Stimulated activated CD4-positive, alpha-beta T cell treated with anti-CD3 and anti-CD28 coated beads, Interleukin-12 subunit alpha, Interleukin-12 subunit beta, amount 100 ng/mL, for 48 hours (primary cell): ENCODE measurements at regions not wholly inside any gene's neighbourhood (a gene's known extent, or its start where the extent isn't known, plus 50 kb on each side); places are given as distances from the start of the nearest gene placed in this dataset.
"Not testable (repeated sequence)": the region's sequence is repeated elsewhere in the genome, so short reads cannot be mapped to it uniquely, and the experiment has no call there.

ENCODE experiments used
- DNase-seq, 3 donors: peaks; one replicate each; pipeline ENCODE4 v3.0.0-alpha.2; 2020; ENCODE audit warnings: low read depth in 2 of 3, low spot score in 1 of 3

DNA sequence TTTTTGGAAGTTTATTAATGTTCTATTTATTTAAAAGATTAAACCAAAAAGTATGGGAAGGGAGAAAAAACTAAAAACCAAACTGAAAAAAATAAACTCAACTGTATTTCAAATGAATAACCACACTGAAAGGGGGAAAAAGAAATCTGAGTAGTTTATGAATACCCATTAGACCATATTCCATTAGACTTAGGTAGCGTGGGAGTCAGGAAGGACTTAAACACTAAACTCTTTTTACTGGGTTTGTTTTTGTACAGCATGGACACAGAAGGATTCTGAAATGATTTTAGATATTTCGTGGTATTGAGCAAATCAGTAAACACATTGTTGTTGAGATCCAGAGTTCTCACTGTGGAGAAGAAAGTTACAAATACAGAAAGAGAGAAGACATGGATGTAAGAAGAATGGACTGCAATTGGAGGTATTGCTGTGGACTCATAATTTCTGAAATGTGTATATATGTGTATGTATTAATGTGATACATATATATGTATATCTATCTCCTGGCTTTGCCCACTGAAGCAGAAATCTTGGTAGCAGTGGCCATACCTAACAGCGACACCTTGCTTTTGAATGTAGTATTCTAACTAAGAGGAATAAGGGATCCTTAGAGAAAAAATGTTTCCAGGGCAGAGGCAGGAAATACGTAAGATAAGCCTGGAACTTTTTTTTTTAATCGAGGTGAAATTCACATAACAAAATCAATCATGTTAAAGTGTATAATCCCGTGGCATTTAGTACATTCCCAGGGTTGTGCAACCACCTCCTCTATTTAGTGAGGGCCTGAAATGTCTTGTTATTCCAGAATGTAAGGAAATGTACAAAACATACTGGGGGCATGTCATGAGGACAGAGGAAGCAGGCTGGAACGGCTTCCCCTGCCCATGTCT lies 228.8 kb downstream of the SMARCA2 start:
- no peak for DNase-seq

DNA sequence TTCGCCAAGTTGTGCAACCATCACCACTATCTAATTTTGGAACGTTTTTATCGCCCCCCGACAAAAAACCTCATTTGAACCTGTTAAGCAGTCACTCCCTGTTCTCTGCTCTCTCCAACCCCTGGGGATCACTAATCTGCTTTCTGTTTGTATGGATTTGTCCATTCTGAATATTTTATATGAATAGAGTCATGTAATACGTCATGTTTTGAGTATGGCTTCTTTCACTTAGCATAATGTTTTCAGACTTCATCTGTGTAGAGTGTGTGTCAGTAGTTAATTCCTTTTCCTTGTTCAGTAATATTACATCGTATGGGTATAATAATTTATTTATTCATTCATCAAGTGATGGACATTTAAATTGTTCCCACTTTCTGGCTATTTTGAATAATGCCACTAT lies 232.2 kb downstream of the SMARCA2 start:
- DNase-seq = no peak

DNA sequence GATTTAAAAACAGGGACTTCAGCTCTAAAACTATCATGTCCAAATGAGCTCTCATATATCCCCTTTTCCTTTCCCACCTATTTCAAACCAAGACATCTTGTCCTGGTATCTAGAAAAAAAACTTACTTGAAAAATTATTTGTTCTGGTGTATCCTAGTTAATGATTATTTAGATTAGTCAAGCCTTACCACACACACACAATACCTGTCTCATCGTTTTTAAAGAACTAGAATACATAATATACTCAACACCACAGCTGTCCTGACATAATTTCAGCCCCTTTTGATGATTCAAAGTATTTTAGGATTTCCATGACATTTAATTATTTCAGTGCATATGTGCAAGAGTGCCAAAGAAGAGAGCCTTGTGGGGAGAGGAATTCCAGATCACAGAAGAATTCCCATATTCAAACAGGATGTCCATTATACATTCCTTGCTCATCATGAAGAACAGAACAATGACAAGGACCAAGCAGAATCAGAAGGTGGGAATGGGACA lies 233.7 kb downstream of the SMARCA2 start:
- no peak for DNase-seq

DNA sequence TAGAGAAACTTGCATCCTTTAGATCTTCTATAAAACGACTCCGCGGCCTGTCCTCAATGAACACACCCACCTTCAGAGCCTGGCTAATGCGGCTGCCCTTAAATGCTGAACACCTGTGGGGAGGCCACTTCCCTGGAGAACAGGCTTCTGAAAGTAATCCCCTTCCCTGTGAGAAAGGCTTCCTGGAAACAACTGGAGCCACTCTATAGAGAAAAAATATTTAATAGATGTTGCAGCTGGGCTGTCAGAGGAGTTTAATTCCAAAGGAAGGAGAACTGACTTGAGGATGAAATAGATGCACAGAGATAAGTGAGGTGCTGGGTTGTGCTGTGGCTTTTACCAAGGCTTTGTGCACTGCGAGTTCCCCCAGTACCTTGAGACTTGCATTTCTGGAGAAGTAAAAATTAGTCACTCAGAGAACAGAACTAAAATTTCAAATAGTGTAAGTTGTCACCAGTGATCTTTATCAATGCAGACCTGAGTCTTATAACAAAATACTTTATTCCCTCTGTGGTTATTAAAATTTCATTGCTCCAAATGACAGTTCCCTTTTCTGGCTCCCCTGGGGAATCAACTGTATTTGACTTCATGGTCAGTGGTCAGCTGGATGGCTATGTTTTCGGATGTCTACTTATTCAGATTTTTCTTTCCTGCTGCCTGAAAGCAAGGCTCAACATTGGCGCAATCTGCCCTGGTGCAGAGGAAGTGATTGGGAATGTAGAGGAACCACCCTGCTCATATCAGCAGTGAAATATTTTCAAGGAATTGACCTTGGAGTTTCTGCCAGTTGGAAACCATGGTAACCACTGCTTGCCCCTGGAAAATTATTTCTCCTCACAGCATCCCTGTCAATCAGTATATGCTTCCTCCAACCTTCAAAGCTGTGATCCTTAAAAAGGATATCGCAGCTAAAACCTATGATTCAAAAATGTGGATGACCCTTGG lies 238.8 kb downstream of the SMARCA2 start:
- no peak for DNase-seq

DNA sequence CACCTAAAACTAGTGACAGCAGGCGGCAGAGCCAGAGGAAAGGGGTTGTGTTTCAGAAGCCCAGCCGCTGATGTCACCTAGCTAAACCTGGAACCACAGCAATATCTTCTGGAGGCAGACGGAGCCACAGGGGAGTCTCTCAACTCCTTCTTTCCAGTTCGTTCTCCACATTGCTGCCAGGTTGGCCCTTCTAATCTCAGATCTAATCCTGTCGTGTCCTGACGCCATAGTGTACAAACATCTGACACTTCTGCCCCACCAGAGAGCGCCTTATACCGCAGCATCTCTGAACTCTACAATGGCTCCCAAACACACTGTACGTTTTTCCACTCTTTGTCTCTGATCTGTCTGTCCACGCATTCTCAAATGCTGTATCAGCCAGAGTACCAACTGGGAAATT lies 240.0 kb downstream of the SMARCA2 start:
- no peak for DNase-seq

DNA sequence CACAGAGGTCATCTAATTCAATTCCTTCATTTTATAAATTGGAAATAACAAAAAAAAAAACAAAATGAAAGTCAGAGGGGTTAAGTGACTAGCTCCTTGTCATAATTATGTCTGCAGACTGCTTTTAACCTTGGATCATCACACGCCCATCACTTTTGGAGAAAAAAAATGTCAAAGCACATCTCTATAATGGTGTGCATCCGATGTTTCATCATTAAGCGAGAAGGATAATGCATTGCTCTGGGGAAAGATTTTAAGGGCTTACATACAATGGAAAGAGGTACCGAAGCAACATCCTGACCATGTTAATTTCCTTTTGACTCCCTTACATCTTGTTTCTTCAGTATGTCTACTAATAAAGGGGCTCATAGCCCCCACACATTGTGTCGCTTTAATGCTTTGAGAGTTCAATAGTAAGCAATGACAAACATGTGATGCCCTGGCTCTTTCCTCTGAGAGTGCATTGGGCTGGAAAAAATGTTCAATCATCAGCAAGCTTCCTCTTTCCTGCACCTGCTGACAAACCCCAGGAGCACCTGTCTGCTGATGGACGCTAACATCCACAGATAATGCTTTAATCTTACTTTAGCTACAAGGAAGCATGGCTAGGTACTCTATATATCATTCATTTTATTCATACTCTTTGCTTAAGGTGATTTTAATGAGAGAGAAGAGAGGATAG lies 242.2 kb downstream of the SMARCA2 start:
- no peak for DNase-seq

DNA sequence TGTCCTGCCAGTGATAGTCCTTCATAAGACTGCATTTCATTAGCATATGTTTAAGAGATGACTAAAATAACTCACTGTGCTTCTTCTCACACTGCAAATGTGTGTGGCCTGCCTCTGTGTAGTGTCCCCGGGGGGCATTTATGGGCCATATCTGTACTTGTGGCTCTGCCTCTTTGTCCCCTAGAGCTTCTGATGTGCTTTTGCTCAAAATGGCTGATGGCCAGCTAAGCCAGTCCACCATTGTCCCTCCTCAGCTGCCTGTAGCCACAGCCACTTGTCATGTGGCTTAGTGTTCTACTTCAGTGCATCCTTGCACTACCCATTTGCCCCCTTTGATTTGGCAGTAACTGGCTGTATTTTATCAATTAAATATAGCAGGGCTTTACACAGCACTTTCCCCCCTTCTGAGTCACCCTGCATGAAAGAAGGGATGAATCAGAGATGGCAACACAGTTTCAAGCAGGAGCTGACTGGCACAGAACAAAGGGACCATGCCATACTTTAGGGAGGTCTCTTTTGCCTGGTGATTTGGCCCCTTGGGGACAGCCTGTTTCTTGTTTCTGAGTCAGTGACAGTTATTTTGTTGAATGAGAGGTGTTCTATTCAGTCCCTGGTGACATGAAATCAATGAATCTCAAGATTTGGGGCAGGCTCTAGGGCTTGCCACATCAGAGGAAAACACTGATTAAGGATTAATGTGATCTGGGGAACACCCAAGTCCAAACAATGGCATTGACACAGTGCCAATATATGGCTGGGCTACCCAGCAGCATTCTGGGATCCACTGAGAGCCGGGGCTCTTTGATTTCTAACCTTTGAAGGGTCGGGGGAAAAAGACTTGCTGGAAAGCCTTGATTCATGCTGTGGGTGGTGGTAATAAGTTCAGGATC lies 245.5 kb downstream of the SMARCA2 start:
- no peak for DNase-seq

DNA sequence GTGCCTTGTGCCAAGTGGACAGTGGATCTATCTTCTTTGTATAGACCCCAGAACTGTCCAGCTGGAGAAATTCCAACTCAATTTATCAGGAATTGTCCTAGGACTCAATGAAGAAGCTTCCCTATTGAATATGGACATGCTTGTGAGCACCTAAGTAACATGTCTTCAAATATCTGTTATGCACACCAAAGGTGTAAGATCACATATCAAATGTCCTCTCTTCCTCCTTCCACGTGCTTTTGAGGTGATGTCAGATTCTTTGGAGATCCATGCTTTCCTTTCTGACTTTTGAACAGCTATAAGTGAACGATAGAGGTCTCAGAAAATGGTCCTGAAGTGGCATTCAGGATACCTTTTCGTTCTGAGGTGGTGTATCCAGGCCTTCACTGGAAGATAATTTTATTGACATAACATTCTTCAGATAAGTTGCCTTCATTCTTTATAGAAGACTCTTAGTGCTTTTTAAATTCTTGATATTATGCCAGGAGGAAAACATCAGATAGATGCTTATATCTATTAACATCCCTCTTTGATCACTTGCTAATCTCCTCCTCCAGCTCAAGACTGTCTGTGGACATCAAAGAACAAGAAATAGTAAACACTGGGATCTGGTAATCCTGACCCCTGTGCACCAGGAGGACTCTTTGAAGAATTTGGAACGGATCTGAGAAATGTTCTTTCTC lies 246.4 kb downstream of the SMARCA2 start:
- no peak for DNase-seq

DNA sequence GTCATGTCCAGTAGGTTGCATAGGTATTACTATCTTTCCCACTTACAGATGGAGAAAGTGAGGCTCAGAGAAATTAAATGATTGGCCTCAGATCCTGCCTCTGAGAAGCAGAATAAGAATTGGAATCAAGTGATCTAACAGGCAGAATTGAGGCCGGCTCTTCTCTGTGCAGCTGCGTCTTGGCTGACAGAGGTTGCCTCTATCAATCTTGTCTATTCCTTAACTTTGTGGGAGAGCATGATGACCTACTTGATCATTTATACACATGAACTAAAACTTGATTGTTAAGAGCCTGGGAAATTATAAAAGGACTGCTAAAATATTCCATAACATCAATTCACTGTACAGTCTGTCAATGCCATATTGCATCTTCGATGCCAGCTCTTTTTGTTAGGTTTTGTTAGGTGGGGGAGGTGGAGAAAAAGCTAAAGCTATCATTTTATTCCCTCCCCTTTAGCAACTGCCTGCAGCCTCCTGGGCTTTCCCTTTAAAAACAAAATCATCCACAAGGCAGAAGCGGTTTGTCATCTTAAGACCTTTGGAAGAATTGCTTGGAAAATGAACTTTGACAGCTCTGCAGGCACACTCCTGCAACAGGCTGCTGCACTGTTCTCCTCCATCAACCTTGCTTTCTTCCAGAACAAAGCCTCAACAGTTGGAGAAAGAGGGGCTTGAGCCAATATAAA lies 247.4 kb downstream of the SMARCA2 start:
- no peak for DNase-seq

DNA sequence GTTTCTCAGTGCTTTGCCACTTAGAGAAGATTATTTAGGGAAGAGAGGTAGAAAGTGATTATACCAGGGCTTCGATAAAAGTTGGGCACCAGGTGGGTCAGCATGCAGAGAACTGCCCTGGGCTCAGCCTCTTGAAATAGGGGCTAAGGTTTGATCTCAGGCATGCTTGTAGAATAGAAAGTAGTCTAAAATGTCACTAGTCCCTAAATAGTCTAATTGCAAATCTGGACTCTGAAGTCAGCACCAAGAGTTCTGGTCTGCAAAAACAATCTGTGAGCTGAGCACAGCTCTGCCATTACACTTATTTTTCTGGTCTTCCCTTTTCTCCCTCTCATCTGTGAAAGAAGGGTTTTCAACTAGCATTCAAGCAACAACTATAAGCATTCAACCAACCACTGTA lies 248.0 kb downstream of the SMARCA2 start:
- DNase-seq = no peak

DNA sequence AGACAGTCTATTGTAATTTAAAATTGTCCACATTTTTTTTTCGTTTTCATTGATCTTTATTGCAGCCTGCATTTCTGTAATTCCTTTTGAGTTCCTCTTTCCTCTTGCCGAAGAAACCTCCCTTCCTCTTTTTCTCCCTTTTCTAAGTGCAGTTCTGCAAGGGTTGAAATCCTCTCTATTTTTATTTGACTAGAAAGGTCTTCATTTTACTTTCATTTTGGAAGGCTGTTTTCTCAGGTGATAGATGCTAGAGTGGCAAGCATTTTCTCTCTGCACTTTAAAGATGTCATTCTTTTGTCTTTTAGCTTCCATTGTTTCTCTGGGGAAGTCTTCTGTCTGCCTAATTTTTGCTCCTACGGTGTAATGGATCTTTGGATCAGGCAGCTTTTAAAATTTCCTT lies 248.5 kb downstream of the SMARCA2 start:
- no peak for DNase-seq

DNA sequence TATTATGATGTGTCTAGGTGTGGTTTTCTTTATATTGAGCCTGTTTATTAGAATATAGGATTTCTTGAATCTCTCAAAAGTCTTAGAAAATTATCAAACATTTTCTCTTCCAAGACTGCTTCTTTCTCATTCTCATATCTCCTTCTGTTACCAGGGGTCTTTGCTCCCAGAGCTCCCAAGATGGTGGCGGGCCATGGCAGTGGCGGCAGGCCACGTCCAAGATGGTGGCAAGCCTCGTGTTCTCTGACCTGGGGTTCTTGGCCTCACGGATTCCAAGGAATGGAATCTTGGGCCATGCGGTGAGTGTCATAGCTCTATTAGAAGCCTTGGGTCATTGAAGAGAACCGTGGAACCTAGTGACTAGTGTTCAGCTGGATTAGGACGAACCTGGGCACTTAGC lies 248.9 kb downstream of the SMARCA2 start:
- DNase-seq = no peak

DNA sequence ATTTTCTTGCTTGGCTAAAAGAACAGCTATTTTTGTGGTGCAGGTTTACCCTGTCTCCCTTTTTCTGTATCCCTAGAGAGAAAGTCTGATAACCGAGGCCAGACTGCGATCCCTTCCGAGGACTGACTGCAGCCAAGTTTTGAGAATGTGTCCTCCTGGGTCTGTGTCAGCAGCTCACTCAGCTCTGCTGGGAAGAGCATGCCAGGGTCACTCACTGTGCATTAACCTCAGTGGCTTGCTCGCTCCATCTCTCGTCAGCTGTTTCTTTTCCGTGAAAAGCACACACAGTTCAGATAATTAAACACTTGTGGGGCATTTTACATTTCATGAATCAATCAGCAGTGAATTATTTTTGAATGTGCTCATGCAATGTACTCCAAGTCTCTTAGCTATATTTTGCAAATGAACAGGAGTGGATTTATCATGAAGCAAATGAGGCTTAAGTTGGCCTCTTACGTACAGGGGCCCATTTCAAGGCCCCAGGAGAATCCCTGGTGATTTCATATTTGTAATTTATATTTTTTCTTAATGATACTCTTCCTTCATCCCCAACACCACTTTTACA lies 252.1 kb downstream of the SMARCA2 start:
- DNase-seq = no peak

DNA sequence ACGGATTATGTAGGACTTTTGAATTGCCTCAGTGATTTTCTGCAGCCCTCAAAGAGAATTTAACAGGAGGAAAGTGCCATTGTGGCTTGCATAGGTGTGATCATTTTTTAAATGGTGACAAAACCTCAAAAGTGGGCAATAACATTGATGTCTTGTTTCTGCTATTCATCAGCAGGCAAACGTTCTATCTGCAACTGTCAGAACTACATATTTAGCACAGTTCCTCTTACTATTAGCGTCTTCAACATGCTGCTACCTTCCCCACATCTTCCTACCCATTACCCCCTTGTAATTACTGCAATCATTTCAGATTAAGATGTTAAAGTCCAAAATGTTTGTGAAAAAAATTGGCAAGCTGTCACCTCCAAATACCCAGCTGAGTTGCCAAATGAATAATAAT lies 254.6 kb downstream of the SMARCA2 start:
- DNase-seq = no peak

DNA sequence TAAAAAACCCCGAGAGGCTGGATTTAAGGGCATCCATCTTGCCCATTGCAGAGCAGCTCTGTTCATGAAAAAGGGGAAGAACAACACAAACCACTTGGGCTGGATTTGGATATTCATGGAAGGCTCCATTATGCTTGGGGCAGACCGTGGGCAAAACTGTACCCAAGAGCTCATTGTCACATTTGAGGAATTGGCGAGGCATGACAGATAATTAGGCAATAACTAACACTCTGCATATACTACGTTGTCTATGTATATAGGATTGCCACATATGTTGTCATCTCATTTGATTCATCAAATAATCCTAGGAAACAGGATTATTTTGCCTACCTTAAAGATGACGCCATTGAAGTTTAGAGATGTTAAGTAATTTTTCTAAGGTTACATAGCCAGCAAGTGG lies 255.4 kb downstream of the SMARCA2 start:
- no peak for DNase-seq

DNA sequence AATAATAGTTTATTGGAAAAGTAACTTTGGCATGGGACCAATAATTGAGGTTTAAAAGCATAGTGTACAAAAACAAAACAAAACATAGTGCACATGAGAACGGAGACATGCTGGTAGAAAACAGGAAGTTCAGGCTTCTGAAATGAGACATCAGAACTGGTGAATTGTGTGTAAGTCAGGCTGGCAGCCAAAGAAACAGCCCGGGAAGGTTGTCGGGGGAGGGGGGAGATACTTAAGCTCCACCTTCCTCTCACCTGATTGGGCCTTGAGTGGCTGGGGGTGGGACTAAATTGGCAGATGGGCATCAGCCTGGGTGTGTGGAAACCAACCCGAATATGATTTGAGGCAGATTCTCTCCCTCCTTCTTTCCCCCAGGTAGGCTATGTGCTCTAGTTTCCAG lies 256.3 kb downstream of the SMARCA2 start:
- DNase-seq = no peak

DNA sequence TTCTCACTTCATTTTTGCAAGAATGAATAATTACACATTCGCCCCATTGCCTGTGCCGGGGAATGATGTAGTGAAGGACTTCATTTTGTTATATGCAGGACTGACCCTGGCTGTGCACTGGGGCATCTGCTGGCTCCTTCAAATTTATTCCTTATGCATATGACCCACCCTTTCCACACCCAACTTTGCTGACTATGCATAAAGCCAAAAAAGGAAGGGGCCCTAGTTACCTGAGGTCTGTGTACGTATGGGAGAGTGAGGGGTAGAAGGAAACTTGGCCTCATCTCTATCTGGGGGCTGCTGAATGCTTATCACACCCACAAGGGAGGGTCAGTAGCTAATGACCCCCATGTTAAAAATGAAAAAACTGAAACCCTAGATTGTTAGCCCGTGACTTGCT lies 259.6 kb downstream of the SMARCA2 start:
- DNase-seq = no peak

DNA sequence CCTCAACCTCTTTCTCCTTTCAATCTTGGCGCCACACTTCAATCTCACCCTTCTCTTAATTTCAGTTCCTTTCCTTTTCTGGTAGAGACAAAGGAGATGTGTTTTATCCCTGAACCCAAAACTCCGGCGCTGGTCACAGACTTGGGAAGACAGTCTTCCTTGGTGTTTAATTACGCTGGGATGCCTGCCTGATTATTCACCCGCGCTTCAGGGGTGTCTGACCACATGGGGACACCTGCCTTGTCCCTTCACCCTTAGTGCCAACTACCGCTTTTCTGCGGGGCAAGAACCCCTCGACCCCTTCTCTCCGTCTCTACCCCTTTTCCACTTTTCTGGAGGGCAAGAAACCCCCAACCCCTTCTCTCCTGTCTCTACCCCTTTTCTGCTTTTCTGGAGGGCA lies 261.1 kb downstream of the SMARCA2 start:
- no peak for DNase-seq

DNA sequence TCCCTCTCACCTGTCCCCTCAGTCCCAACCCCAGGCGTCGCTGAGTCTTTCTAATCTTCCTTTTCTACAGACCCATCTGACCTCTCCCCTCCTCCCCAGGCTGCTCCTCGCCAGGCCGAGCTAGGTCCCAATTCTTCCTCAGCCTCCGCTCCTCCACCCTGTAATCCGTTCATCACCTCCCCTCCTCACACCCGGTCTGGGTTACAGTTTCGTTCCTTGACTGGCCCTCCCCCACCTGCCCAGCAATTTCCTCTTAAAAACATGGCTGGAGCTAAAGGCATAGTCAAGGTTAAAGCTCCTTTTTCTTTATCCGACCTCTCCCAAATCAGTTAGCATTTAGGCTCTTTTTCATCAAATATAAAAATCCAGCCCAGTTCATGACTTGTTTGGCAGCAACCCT lies 262.0 kb downstream of the SMARCA2 start:
- DNase-seq = not testable (repeated sequence)
